ENCODE measurements at regions not wholly inside any gene's neighbourhood (a gene's known extent, or its start where the extent isn't known, plus 50 kb on each side); places are given as distances from the start of the nearest gene placed in this dataset.

DNA sequence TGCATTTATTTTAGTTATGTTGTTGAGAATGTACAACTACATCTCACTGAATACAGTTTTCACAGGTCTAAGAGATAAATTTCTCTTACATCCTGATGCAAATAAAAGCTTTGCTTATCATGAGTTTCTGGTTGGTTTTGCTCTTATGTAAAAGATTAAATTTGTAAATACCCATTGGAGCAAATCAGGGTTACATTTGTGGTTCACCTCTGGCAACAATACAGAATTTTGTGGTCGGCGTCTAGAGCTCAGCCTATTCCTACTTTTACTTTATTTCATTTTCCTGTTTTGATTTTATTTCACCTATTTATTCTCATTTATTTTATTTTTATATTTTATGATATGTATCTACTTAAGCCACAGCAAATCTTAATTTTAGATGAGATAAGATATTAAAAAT is 271.9 kb upstream of the MARCKS start:
- no peak overlapping the region for H3K9ac ChIP-seq (replicated peaks; ENCODE audit: extremely low read depth, insufficient read depth, low read length)
- TF ChIP-seq, protein P1, sequence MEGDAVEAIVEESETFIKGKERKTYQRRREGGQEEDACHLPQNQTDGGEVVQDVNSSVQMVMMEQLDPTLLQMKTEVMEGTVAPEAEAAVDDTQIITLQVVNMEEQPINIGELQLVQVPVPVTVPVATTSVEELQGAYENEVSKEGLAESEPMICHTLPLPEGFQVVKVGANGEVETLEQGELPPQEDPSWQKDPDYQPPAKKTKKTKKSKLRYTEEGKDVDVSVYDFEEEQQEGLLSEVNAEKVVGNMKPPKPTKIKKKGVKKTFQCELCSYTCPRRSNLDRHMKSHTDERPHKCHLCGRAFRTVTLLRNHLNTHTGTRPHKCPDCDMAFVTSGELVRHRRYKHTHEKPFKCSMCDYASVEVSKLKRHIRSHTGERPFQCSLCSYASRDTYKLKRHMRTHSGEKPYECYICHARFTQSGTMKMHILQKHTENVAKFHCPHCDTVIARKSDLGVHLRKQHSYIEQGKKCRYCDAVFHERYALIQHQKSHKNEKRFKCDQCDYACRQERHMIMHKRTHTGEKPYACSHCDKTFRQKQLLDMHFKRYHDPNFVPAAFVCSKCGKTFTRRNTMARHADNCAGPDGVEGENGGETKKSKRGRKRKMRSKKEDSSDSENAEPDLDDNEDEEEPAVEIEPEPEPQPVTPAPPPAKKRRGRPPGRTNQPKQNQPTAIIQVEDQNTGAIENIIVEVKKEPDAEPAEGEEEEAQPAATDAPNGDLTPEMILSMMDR (IDR thresholded peaks at IDR 0.05; ENCODE audit: extremely low read depth in 1 of 2, insufficient read depth in 1 of 2, low read depth in 1 of 2, low read length in 2 of 2) = no peak
- TF ChIP-seq GATA2 (IDR thresholded peaks at IDR 0.05; ENCODE audit: insufficient read depth, insufficient read length, low read depth, low read length) (no peak), JUN (IDR thresholded peaks at IDR 0.05; ENCODE audit: borderline replicate concordance, insufficient read depth, insufficient read length, low read depth) (no peak), FOS (IDR thresholded peaks at IDR 0.05; ENCODE audit: borderline replicate concordance, insufficient read depth, low read length) (no peak), MYC (IDR thresholded peaks at IDR 0.05; ENCODE audit: low read depth, low read length) (no peak), POLR2AphosphoS5 (IDR thresholded peaks at IDR 0.05; ENCODE audit: insufficient read depth, low read depth, low read length) (no peak), EZH2 (IDR thresholded peaks at IDR 0.05; ENCODE audit: borderline replicate concordance, low read depth, low read length, severe bottlenecking) (no peak), POLR2A (IDR thresholded peaks at IDR 0.05; ENCODE audit: low read depth, low read length) (no peak)
- TF ChIP-seq, protein P2, sequence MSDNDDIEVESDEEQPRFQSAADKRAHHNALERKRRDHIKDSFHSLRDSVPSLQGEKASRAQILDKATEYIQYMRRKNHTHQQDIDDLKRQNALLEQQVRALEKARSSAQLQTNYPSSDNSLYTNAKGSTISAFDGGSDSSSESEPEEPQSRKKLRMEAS (IDR thresholded peaks at IDR 0.05; ENCODE audit: insufficient read depth, insufficient read length) = no peak
- H4K20me1 ChIP-seq (replicated peaks; ENCODE audit: control insufficient read depth, extremely low read depth, insufficient read depth, low read length) = no peaks in the 10 kb centered on the region
- CTCF ChIA-PET = interaction anchor here (0.9 kb wide), 1 partner anchor 15 kb away, joined by 3 read pairs; no protein-coding TSS in a partner anchor
- no peaks in the 10 kb centered on the region for H3K9me3 ChIP-seq (replicated peaks; ENCODE audit: control insufficient read depth, insufficient read depth, low read length)
- FAIRE-seq (no peak), DNase-seq (ENCODE audit: low read depth, low spot score) (no peak)
- H3K4me1 ChIP-seq (ENCODE audit: control insufficient read depth, extremely low read depth, insufficient read depth, low read length) = no peaks in the 10 kb centered on the region
- H3K9me1 ChIP-seq (replicated peaks; ENCODE audit: control insufficient read depth, extremely low read depth, insufficient read depth, low read length) = no peaks in the 10 kb centered on the region
- H3K27me3 ChIP-seq (ENCODE audit: control insufficient read depth in 2 of 2, insufficient read depth in 2 of 2, low read length in 2 of 2) = no peaks in the 10 kb centered on the region
- BruUV-seq (replicated peaks) = no TSS peak
- H3K79me2 ChIP-seq (ENCODE audit: control insufficient read depth, insufficient read depth, low read length) = no peaks in the 10 kb centered on the region
- intact Hi-C loops (cut with micrococcal nuclease) = no loop called here
- no peak overlapping the region for H2AFZ ChIP-seq (ENCODE audit: low read depth, low read length)
- H3K4me2 ChIP-seq (ENCODE audit: insufficient read depth, low read length) = no peak overlapping the region
- POLR2A ChIA-PET = no interaction called here
- dilution Hi-C loops (cut with MboI; ENCODE audit: extremely low pct_ligation_motif_present, low sequenced_read_pairs) = no loop called here
- H3K27ac ChIP-seq (ENCODE audit: insufficient read depth, low read depth, low read length) = no peak overlapping the region
- H3K36me3 ChIP-seq (ENCODE audit: control insufficient read depth in 2 of 2, extremely low read depth in 1 of 2, insufficient read depth in 2 of 2, low read length in 2 of 2) = no peaks in the 10 kb centered on the region
- no peak overlapping the region for H3K4me3 ChIP-seq (replicated peaks in 1 of 3; ENCODE audit: insufficient read depth in 1 of 3, low read depth in 1 of 3, low read length in 3 of 3)

Data from endothelial cell of umbilical vein (primary cell).